ENCODE measurements at regions not wholly inside any gene's neighbourhood (a gene's known extent, or its start where the extent isn't known, plus 50 kb on each side); places are given as distances from the start of the nearest gene placed in this dataset.
A peak's percentile ranks its signal among the peaks of the same experiment; 100 is the strongest.

- in situ Hi-C loops (cut with HindIII; ENCODE audit: low pct_unique_long_range_greater_than_20kb, low sequenced_read_pairs), result no loop called here
- TF ChIP-seq REST (IDR thresholded peaks at IDR 0.05; ENCODE audit: insufficient read depth in 1 of 2, low read depth in 2 of 2, low read length in 1 of 2) (no peak), TCF7L2 (IDR thresholded peaks at IDR 0.05; ENCODE audit: low read depth, low read length) (no peak), SIN3A (IDR thresholded peaks at IDR 0.05; ENCODE audit: borderline replicate concordance, insufficient read depth, low read depth, low read length) (no peak), CTCF (IDR thresholded peaks at IDR 0.05) (no peak), POLR2AphosphoS5 (IDR thresholded peaks at IDR 0.05; ENCODE audit: low read depth, low read length) (no peak)
- H3K4me1 ChIP-seq (ENCODE audit: control insufficient read depth, insufficient read depth, low read length), result peaks cover 38% of the 10 kb centered on the region
- no peaks in the 10 kb centered on the region for H3K36me3 ChIP-seq (ENCODE audit: control insufficient read depth, insufficient read depth, low read length)
- H3K27ac ChIP-seq (ENCODE audit: low read length), result peak overlapping the region; percentile 8; the same call in 1 of the 2 replicates
- DNase-seq (ENCODE audit: low read depth, low spot score) (no peak), ATAC-seq (no peak)
- no peak overlapping the region for H3K4me3 ChIP-seq (ENCODE audit: low read depth in 2 of 2, low read length in 2 of 2)
- H3K9me3 ChIP-seq (ENCODE audit: control insufficient read depth, insufficient read depth, low read depth, low read length), result no peaks in the 10 kb centered on the region
- no TSS peak for BruUV-seq (replicated peaks)
- ChIA-PET CTCF (no interaction called here), POLR2A (no interaction called here)
- intact Hi-C loops (cut with micrococcal nuclease; ENCODE audit: unreplicated experiment), result no loop called here
- no peaks in the 10 kb centered on the region for H3K27me3 ChIP-seq (ENCODE audit: control insufficient read depth, insufficient read depth, low read length)
Measured at GRCh38 chr20:56783826-56784225, 154.7 kb downstream of the TFAP2C start.

- TF ChIP-seq POLR2AphosphoS5 (IDR thresholded peaks at IDR 0.05; ENCODE audit: low read depth, low read length), result no peak
- TF ChIP-seq SIN3A (IDR thresholded peaks at IDR 0.05; ENCODE audit: borderline replicate concordance, insufficient read depth, low read depth, low read length), result no peak
- TF ChIP-seq REST (IDR thresholded peaks at IDR 0.05; ENCODE audit: insufficient read depth in 1 of 2, low read depth in 2 of 2, low read length in 1 of 2), result no peak
- TF ChIP-seq CTCF (IDR thresholded peaks at IDR 0.05), result no peak
- TF ChIP-seq TCF7L2 (IDR thresholded peaks at IDR 0.05; ENCODE audit: low read depth, low read length), result no peak
- POLR2A ChIA-PET, result no interaction called here
- CTCF ChIA-PET, result no interaction called here
Measured at GRCh38 chr20:56786503-56786902, 157.4 kb downstream of the TFAP2C start.

More at GRCh38 chr20:56786503-56786902, 157.4 kb downstream of the TFAP2C start:
- H3K27ac ChIP-seq (ENCODE audit: low read length), result peak overlapping the region; percentile 80
- peaks cover 26% of the 10 kb centered on the region for H3K4me1 ChIP-seq (ENCODE audit: control insufficient read depth, insufficient read depth, low read length)
- ATAC-seq, result no peak
- H3K36me3 ChIP-seq (ENCODE audit: control insufficient read depth, insufficient read depth, low read length), result no peaks in the 10 kb centered on the region
- intact Hi-C loops (cut with micrococcal nuclease; ENCODE audit: unreplicated experiment), result no loop called here
- H3K9me3 ChIP-seq (ENCODE audit: control insufficient read depth, insufficient read depth, low read depth, low read length), result no peaks in the 10 kb centered on the region
- BruUV-seq (replicated peaks), result no TSS peak
- H3K4me3 ChIP-seq (ENCODE audit: low read depth in 2 of 2, low read length in 2 of 2), result no peak overlapping the region
- in situ Hi-C loops (cut with HindIII; ENCODE audit: low pct_unique_long_range_greater_than_20kb, low sequenced_read_pairs), result no loop called here
- no peaks in the 10 kb centered on the region for H3K27me3 ChIP-seq (ENCODE audit: control insufficient read depth, insufficient read depth, low read length)
- no peak for DNase-seq (ENCODE audit: low read depth, low spot score)
